ENCODE measurements at regions not wholly inside any gene's neighbourhood (a gene's known extent, or its start where the extent isn't known, plus 50 kb on each side); places are given as distances from the start of the nearest gene placed in this dataset.

GRCh38 chr9:8014997-8015682 is 215.6 kb upstream of the DMAC1 start:
- CTCF ChIA-PET (ENCODE audit: low intra/inter-chr PET ratio, low total read pairs), result no interaction called here

More at GRCh38 chr9:8014997-8015682, 215.6 kb upstream of the DMAC1 start:
- DNase-seq (ENCODE audit: low spot score), result no peak
- no peak overlapping the region for H3K27ac ChIP-seq (ENCODE audit: extremely low read length, insufficient read depth, low read length)
- H3K36me3 ChIP-seq (replicated peaks in 1 of 2; ENCODE audit: control insufficient read depth in 1 of 2, insufficient read depth in 2 of 2, low read length in 2 of 2), result no peaks in the 10 kb centered on the region
- FAIRE-seq, result no peak
- 12% methylated on average over 2 of the region's 2 CpGs for WGBS (ENCODE audit: low lambda C conversion rate)
- no peak overlapping the region for H3K4me2 ChIP-seq (ENCODE audit: low read depth, low read length)
- H3K9me3 ChIP-seq (ENCODE audit: low read length), result peaks cover 62% of the 10 kb centered on the region
- in situ Hi-C loops (cut with HindIII; ENCODE audit: extremely low pct_ligation_motif_present, low pct_unique_long_range_greater_than_20kb), result no loop called here
- H3K79me2 ChIP-seq (ENCODE audit: insufficient read depth, low read length), result no peaks in the 10 kb centered on the region
- H3K4me1 ChIP-seq (ENCODE audit: insufficient read depth, low read length), result no peaks in the 10 kb centered on the region
- no peaks in the 10 kb centered on the region for H4K20me1 ChIP-seq (ENCODE audit: insufficient read depth, low read length)
- intact Hi-C loops (cut with micrococcal nuclease; ENCODE audit: unreplicated experiment), result no loop called here
- no peaks in the 10 kb centered on the region for H3K27me3 ChIP-seq (ENCODE audit: control insufficient read depth in 1 of 2, insufficient read depth in 2 of 2, low read length in 2 of 2)
- no TSS peak for BruUV-seq (replicated peaks)
- ATAC-seq, result no peak
- POLR2A ChIA-PET, result no interaction called here
- no peak overlapping the region for H3K9ac ChIP-seq (ENCODE audit: insufficient read depth, low read depth, low read length)
- H2AFZ ChIP-seq (ENCODE audit: low read length), result no peak overlapping the region
- no peak overlapping the region for H3K4me3 ChIP-seq (replicated peaks in 1 of 3; ENCODE audit: insufficient read depth in 1 of 3, low read depth in 2 of 3, low read length in 3 of 3)
- TF ChIP-seq ZNF230 (CRISPR knock-in tag; IDR thresholded peaks at IDR 0.05), result no peak
- no peak for TF ChIP-seq SP4 (CRISPR knock-in tag; IDR thresholded peaks at IDR 0.05)
- TF ChIP-seq YY1 (IDR thresholded peaks at IDR 0.05; ENCODE audit: insufficient read depth, insufficient replicate concordance, low read depth, low read length), result no peak
- no peak for TF ChIP-seq NKX3-1 (CRISPR knock-in tag; IDR thresholded peaks at IDR 0.05)
- TF ChIP-seq, protein P1, sequence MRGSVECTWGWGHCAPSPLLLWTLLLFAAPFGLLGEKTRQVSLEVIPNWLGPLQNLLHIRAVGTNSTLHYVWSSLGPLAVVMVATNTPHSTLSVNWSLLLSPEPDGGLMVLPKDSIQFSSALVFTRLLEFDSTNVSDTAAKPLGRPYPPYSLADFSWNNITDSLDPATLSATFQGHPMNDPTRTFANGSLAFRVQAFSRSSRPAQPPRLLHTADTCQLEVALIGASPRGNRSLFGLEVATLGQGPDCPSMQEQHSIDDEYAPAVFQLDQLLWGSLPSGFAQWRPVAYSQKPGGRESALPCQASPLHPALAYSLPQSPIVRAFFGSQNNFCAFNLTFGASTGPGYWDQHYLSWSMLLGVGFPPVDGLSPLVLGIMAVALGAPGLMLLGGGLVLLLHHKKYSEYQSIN (CRISPR knock-in tag; IDR thresholded peaks at IDR 0.05; ENCODE audit: borderline replicate concordance), result no peak
- no peak for TF ChIP-seq HNRNPK (IDR thresholded peaks at IDR 0.05; ENCODE audit: low read depth, low read length, poor library complexity, severe bottlenecking)
- TF ChIP-seq ZNF709 (CRISPR knock-in tag; IDR thresholded peaks at IDR 0.05), result no peak
- no peak for TF ChIP-seq ZNF713 (CRISPR knock-in tag; IDR thresholded peaks at IDR 0.05)
- TF ChIP-seq, protein P2, sequence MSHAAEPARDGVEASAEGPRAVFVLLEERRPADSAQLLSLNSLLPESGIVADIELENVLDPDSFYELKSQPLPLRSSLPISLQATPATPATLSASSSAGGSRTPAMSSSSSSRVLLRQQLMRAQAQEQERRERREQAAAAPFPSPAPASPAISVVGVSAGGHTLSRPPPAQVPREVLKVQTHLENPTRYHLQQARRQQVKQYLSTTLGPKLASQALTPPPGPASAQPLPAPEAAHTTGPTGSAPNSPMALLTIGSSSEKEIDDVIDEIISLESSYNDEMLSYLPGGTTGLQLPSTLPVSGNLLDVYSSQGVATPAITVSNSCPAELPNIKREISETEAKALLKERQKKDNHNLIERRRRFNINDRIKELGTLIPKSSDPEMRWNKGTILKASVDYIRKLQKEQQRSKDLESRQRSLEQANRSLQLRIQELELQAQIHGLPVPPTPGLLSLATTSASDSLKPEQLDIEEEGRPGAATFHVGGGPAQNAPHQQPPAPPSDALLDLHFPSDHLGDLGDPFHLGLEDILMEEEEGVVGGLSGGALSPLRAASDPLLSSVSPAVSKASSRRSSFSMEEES (CRISPR knock-in tag; IDR thresholded peaks at IDR 0.05), result no peak
- TF ChIP-seq, protein P3, sequence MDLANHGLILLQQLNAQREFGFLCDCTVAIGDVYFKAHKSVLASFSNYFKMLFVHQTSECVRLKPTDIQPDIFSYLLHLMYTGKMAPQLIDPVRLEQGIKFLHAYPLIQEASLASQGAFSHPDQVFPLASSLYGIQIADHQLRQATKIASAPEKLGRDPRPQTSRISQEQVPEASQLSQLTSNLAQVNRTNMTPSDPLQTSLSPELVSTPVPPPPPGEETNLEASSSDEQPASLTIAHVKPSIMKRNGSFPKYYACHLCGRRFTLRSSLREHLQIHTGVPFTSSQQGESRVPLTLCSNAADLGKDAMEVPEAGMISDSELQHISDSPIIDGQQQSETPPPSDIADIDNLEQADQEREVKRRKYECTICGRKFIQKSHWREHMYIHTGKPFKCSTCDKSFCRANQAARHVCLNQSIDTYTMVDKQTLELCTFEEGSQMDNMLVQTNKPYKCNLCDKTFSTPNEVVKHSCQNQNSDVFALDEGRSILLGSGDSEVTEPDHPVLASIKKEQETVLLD (CRISPR knock-in tag; IDR thresholded peaks at IDR 0.05; ENCODE audit: low read depth), result no peak
